ENCODE measurements at regions not wholly inside any gene's neighbourhood (a gene's known extent, or its start where the extent isn't known, plus 50 kb on each side); places are given as distances from the start of the nearest gene placed in this dataset.
"Not testable (repeated sequence)": the region's sequence is repeated elsewhere in the genome, so short reads cannot be mapped to it uniquely, and the experiment has no call there.

GRCh38 chr1:195745189-195746010, 862.8 kb downstream of the KCNT2 start:
- no peak for DNase-seq (ENCODE audit: low read depth)
- in situ Hi-C loops (cut with HindIII; ENCODE audit: low pct_unique_long_range_greater_than_20kb, low sequenced_read_pairs), result no loop called here

DNA sequence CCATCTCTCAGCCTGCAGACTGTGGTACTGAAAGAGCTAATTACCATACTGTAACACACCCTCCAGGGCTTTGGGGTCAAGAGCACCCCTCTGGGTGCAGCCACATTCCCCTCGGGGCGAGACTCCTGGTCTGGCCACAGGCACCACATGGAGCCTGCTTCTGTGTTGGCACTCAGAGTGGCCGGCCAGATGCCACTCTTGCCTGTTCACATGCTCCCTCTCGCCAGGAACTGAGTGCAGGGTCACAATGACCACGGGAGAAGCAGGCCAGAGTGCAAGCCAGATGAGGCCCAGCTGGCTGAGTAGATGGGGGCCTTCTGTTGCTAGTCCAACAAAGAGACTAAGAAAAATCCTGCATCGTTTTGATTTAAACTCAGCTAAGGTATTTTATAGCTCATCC, 864.0 kb downstream of the KCNT2 start:
- DNase-seq (ENCODE audit: low read depth), result no peak
- in situ Hi-C loops (cut with HindIII; ENCODE audit: low pct_unique_long_range_greater_than_20kb, low sequenced_read_pairs), result no loop called here

- in situ Hi-C loops (cut with HindIII; ENCODE audit: low pct_unique_long_range_greater_than_20kb, low sequenced_read_pairs), result no loop called here
- DNase-seq (ENCODE audit: low read depth), result no peak
Observed at GRCh38 chr1:195740862-195741261, 867.4 kb downstream of the KCNT2 start.

DNA sequence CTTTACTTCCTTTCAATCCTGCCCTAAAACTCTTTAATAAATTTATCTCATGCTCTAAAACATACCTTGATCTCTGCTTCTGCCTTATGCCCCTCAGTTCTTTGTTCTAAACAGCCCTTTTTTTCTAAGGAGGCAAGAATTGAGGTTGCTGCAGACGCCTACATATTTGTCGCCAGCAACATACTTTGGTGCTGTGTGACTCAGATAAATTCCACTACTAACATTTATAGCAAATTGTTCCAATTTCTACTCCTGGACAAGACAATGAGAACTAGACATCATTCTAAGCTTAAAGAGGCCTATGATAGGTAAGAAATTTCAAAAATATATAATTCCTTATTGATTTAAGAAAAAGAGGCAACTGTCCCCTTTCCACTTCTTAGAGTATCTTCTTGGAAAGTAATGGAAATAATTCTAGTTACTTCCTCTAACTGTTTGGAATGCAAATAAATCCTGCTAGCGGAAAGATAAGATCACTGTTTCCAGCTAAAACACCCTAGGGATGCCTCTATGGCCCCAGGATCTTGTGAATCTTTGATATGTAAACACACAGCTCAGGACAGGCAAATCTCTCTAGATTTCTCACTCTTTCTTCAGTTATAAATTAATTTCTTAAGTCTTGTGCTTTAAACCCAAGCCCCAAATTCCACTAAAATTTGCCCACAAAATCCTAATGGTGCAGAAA, 869.1 kb downstream of the KCNT2 start:
- DNase-seq (ENCODE audit: low read depth), result no peak
- in situ Hi-C loops (cut with HindIII; ENCODE audit: low pct_unique_long_range_greater_than_20kb, low sequenced_read_pairs), result no loop called here

DNA sequence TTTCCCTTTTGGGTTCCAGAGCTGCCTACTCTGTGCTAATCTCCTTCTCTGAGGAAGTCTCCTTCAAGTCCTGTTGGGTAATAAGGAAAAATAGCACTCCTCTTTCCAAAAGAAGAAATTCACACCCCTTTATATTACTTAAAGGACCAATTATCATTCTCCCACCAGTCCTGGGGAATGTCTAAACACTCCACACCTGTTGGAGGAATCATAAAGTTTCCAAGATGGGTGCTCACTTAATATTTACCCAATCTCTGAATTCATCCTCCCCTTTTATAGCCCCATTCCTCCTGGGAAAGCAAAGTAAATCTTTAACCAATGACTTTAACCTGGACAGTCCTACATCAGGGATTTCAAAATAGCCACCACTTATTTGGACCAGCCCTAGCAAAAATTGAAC, 873.1 kb downstream of the KCNT2 start:
- no peak for DNase-seq (ENCODE audit: low read depth)
- in situ Hi-C loops (cut with HindIII; ENCODE audit: low pct_unique_long_range_greater_than_20kb, low sequenced_read_pairs), result no loop called here

DNA sequence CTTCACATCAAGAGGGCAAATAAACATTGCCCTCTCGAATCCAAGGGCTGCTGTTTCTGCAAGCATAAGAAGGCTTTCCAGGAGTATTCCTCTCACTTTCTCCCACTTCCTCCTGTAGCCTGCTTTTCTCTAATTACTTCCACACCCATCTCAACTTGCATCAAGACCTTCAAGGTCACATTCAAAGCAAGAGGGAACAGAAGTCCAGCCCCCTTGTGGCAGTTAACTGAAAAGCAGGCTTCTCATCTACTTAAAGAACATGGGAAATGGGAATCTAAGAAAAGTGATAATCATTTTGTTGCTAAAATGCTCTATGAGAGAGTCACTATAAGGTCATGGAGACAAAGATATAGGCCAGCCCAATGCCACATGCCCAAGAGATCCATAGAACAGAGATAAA, 874.4 kb downstream of the KCNT2 start:
- in situ Hi-C loops (cut with HindIII; ENCODE audit: low pct_unique_long_range_greater_than_20kb, low sequenced_read_pairs), result no loop called here
- peak; percentile 21 for DNase-seq (ENCODE audit: low read depth)

DNA sequence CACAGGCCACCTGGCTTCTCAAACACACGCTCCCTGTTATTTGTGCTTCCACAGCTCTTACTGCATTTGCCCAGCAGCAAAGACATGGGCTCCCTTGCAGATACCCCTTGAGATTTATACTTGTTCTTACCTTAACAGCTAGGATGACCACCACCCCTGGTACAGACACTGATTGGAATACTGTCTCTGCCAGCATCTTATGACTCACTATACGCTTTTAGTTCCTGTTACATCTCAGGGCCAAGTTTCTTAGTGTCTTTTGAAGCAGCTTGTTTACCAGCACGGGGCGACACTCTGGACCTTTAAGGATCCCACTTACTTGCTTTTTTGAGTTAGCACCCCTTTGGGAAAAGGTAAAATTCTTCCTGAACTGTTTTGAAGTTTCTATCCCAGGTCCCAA, 874.8 kb downstream of the KCNT2 start:
- in situ Hi-C loops (cut with HindIII; ENCODE audit: low pct_unique_long_range_greater_than_20kb, low sequenced_read_pairs), result no loop called here

GRCh38 chr1:195731385-195731784, 876.9 kb downstream of the KCNT2 start:
- DNase-seq (ENCODE audit: low read depth), result no peak
- in situ Hi-C loops (cut with HindIII; ENCODE audit: low pct_unique_long_range_greater_than_20kb, low sequenced_read_pairs), result no loop called here

More for the DNA sequence above, 874.8 kb downstream of the KCNT2 start:
- DNase-seq (ENCODE audit: low read depth), result no peak

GRCh38 chr1:195723796-195724194, 884.4 kb downstream of the KCNT2 start:
- in situ Hi-C loops (cut with HindIII; ENCODE audit: low pct_unique_long_range_greater_than_20kb, low sequenced_read_pairs), result no loop called here
- DNase-seq (ENCODE audit: low read depth), result no peak

GRCh38 chr1:195722852-195723795, 885.1 kb downstream of the KCNT2 start:
- in situ Hi-C loops (cut with HindIII; ENCODE audit: low pct_unique_long_range_greater_than_20kb, low sequenced_read_pairs); DNase-seq (ENCODE audit: low read depth): not testable (repeated sequence)

DNA sequence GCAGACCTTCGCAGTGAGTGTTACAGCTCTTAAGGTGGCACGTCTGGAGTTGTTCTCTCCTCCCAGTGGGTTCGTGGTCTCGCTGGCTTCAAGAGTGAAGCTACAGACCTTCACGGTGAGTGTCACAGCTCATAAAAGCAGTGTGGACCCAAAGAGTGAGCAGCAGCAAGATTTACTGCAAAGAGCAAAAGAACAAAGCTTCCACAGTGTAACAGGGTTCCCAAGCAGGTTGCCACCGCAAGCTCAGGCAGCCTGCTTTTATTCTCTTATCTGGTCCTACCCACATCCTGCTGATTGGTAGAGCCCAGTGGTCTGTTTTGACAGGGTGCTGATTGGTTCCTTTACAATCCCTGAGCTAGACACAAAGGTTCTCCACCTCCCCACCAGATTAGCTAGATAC, 886.1 kb downstream of the KCNT2 start:
- DNase-seq (ENCODE audit: low read depth); in situ Hi-C loops (cut with HindIII; ENCODE audit: low pct_unique_long_range_greater_than_20kb, low sequenced_read_pairs): not testable (repeated sequence)

DNA sequence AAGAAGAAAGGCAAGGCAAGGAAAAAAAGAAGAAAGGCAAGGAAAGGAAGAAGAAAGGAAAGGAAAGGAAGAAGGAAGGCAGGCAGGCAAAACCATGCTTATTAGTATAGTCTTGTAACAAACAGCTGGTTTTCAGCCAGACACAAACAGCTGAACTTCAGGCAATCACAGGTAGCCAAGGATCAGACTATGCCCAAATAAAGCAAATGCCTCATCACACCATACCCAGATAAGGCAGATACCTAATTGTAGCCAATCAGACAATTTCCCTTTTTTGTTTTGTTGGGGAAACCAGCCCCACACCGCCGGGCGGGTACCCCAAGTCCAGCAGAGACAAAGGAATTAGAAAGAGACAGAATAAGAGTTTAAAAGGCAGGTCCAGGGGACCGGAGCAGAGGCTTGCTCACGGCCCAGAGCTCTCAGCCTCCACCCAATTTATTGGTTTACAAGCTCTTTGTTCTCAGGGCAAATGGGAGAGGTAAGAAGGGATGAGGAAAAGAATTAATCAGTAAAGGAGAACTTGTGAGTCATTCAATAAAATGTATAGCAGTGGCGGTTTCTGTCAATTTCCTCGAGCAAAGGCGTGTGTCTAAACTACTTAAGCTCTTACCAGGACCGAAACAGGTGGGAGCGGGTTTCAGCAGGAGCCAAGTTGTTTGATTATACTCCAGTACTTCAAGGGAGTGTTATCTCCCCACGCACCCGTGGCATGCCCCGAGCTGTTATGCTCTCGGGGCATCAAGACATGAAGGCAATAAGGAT, 886.8 kb downstream of the KCNT2 start:
- no peak for DNase-seq (ENCODE audit: low read depth)
- in situ Hi-C loops (cut with HindIII; ENCODE audit: low pct_unique_long_range_greater_than_20kb, low sequenced_read_pairs), result no loop called here

- in situ Hi-C loops (cut with HindIII; ENCODE audit: low pct_unique_long_range_greater_than_20kb, low sequenced_read_pairs), result no loop called here
- peak; percentile 19 for DNase-seq (ENCODE audit: low read depth)
Observed at GRCh38 chr1:195717651-195718050, 890.6 kb downstream of the KCNT2 start.

DNA sequence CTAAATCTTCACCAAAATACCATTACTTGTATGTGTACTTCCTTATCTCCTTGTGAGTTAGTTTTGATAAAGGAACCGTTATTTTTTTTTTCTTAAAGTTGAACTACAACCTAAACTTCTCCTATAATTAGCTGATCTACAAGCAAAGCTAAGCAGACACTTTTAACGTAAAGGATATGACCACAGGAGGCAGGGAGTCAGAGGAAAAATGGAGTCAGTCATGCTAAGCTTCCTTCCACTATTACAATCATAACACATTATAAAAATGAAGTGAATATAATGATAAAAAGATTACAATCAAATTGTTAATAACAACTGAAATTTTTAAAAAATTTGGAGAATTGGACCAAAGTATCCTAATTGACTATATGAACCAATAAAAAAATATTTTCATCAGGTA, 892.6 kb downstream of the KCNT2 start:
- no peak for DNase-seq (ENCODE audit: low read depth)
- in situ Hi-C loops (cut with HindIII; ENCODE audit: low pct_unique_long_range_greater_than_20kb, low sequenced_read_pairs), result no loop called here

- DNase-seq (ENCODE audit: low read depth), result no peak
- in situ Hi-C loops (cut with HindIII; ENCODE audit: low pct_unique_long_range_greater_than_20kb, low sequenced_read_pairs), result no loop called here
Observed at GRCh38 chr1:195714248-195714647, 894.0 kb downstream of the KCNT2 start.

- no peak for DNase-seq (ENCODE audit: low read depth)
Observed at GRCh38 chr1:195709821-195710220, 898.4 kb downstream of the KCNT2 start.

GRCh38 chr1:195704028-195704427, 904.2 kb downstream of the KCNT2 start:
- in situ Hi-C loops (cut with HindIII; ENCODE audit: low pct_unique_long_range_greater_than_20kb, low sequenced_read_pairs), result no loop called here
- no peak for DNase-seq (ENCODE audit: low read depth)

More at GRCh38 chr1:195709821-195710220, 898.4 kb downstream of the KCNT2 start:
- in situ Hi-C loops (cut with HindIII; ENCODE audit: low pct_unique_long_range_greater_than_20kb, low sequenced_read_pairs), result no loop called here

DNA sequence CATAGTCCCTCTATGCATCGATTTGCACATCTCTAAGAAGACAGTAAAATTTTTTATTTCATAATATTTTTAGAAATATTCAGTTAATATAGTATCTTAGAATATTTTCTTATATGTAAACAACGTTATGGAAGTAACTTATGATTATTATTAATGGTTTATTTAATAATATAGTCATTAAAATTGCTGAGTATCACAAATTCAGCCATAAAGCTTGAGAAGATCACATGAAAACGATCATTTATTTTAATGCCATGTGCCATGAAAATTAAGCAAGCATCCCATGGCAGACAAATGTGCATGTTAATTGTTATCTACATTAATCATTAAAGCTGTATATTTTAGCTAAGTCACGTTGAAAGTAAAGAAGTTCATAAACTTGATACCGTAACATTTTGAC, 907.1 kb downstream of the KCNT2 start:
- no peak for DNase-seq (ENCODE audit: low read depth)
- in situ Hi-C loops (cut with HindIII; ENCODE audit: low pct_unique_long_range_greater_than_20kb, low sequenced_read_pairs), result no loop called here

All from Caki2 (cell line).